ENCODE measurements at regions not wholly inside any gene's neighbourhood (a gene's known extent, or its start where the extent isn't known, plus 50 kb on each side); places are given as distances from the start of the nearest gene placed in this dataset.

GRCh38 chr18:39952816-39953215 lies 2002.2 kb upstream of the PIK3C3 start:
- TF ChIP-seq CTCF (IDR thresholded peaks at IDR 0.05) (no peak), POLR2A (IDR thresholded peaks at IDR 0.05) (no peak)
